Gastrocnemius medialis (tissue), 4 donors: ENCODE measurements at regions not wholly inside any gene's neighbourhood (a gene's known extent, or its start where the extent isn't known, plus 50 kb on each side); places are given as distances from the start of the nearest gene placed in this dataset.

ENCODE experiments used
- POLR2A ChIP-seq, 2 donors: fragments of 450-650 bp; IDR thresholded peaks; one replicate each; pipeline ENCODE4 v1.6.1; 2017; ENCODE audit warnings: antibody characterized with exemption in 2 of 2, mild to moderate bottlenecking in 2 of 2, moderate library complexity in 2 of 2
- TF ChIP-seq, protein P1 (sequence below), 5 experiments: fragments of 450-650 bp in 3 of 5; fragments of 200-600 bp in 2 of 5; sonication (generic) in 2 of 5; IDR thresholded peaks in 4 of 5; conservative IDR thresholded peaks in 1 of 5; 1 replicate in 4 of 5; 2 replicates in 1 of 5; pipeline ENCODE4 v1.5.1; 2016 to 2019; ENCODE audit warnings: antibody characterized with exemption in 5 of 5, mild to moderate bottlenecking in 3 of 5, moderate library complexity in 3 of 5

GRCh38 chr13:54394085-54394700 is 1365.6 kb downstream of the OLFM4 start:
- TF ChIP-seq, protein P1, sequence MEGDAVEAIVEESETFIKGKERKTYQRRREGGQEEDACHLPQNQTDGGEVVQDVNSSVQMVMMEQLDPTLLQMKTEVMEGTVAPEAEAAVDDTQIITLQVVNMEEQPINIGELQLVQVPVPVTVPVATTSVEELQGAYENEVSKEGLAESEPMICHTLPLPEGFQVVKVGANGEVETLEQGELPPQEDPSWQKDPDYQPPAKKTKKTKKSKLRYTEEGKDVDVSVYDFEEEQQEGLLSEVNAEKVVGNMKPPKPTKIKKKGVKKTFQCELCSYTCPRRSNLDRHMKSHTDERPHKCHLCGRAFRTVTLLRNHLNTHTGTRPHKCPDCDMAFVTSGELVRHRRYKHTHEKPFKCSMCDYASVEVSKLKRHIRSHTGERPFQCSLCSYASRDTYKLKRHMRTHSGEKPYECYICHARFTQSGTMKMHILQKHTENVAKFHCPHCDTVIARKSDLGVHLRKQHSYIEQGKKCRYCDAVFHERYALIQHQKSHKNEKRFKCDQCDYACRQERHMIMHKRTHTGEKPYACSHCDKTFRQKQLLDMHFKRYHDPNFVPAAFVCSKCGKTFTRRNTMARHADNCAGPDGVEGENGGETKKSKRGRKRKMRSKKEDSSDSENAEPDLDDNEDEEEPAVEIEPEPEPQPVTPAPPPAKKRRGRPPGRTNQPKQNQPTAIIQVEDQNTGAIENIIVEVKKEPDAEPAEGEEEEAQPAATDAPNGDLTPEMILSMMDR (IDR thresholded peaks at IDR 0.05 in 4 of 5, conservative IDR thresholded peaks at IDR 0.05 in 1 of 5), result no peak
- no peak for TF ChIP-seq POLR2A (IDR thresholded peaks at IDR 0.05)
